Transverse colon (tissue), 4 donors: ENCODE measurements at regions not wholly inside any gene's neighbourhood (a gene's known extent, or its start where the extent isn't known, plus 50 kb on each side); places are given as distances from the start of the nearest gene placed in this dataset.

ENCODE experiments used
- DNase-seq: peaks from one replicate; pipeline ENCODE4 v3.0.0-alpha.2; 2019
- H3K27ac ChIP-seq, 4 donors: fragments of 200-600 bp; sonication (generic); 2 replicates each; pipeline ENCODE4 v1.5.1; 2016 to 2018; ENCODE audit warnings: inconsistent platforms in 4 of 4
- H3K27me3 ChIP-seq: fragments of 200-600 bp; sonication (generic); 2 replicates; pipeline ENCODE4 v1.5.1; 2017; ENCODE audit warnings: inconsistent platforms
- H3K36me3 ChIP-seq, 4 donors: fragments of 200-600 bp; sonication (generic); 2 replicates each; pipeline ENCODE4 v1.5.1; 2017 to 2019; ENCODE audit warnings: inconsistent platforms in 4 of 4
- H3K4me1 ChIP-seq, 4 donors: fragments of 200-600 bp; sonication (generic); 2 replicates each; pipeline ENCODE4 v1.5.1; 2017 to 2020; ENCODE audit warnings: inconsistent platforms in 4 of 4
- H3K4me3 ChIP-seq, 4 donors: fragments of 200-600 bp; sonication (generic); 1 replicate in 1 of 4; 2 replicates in 3 of 4; pipeline versions ENCODE4 v1.5.1 to v1.6.1; 2017 to 2019; ENCODE audit warnings: inconsistent platforms in 4 of 4
- H3K9me3 ChIP-seq, 2 donors: fragments of 200-600 bp; sonication (generic); 2 replicates each; pipeline ENCODE4 v1.5.1; 2017 to 2019; ENCODE audit warnings: inconsistent platforms in 2 of 2
- CTCF ChIP-seq, 5 experiments: fragments of 200-600 bp in 3 of 5; fragments of 450-650 bp in 2 of 5; sonication (generic) in 3 of 5; IDR thresholded peaks; 1 replicate in 2 of 5; 2 replicates in 3 of 5; pipeline ENCODE4 v1.5.1; 2016 to 2017; ENCODE audit warnings: antibody characterized with exemption in 5 of 5, inconsistent platforms in 3 of 5, mild to moderate bottlenecking in 2 of 5, moderate library complexity in 1 of 5
- EP300 ChIP-seq: sonication (generic); formaldehyde crosslinking; IDR thresholded peaks from one replicate; pipeline ENCODE4 v1.6.1; 2017; ENCODE audit warnings: antibody characterized with exemption, low read depth
- POLR2A ChIP-seq: fragments of 450-650 bp; IDR thresholded peaks from one replicate; pipeline ENCODE4 v1.6.1; 2016; ENCODE audit warnings: antibody characterized with exemption, mild to moderate bottlenecking, moderate library complexity
- POLR2AphosphoS5 ChIP-seq, 3 donors: sonication (generic); formaldehyde crosslinking; IDR thresholded peaks; one replicate each; pipeline ENCODE4 v1.6.1; 2016; ENCODE audit warnings: antibody characterized with exemption in 3 of 3
- WGBS, 2 donors: methylation state at CpG; one replicate each; pipeline ENCODE4 v1.1.5; 2018; ENCODE audit warnings: low coverage in 1 of 2; 5-methylcytosine and 5-hydroxymethylcytosine counted together
- in situ Hi-C, 4 donors: fragments of 200-750 bp; cut with MboI; loops; one replicate each; pipeline versions ENCODE4 v1.15.0 to v1.15.1; 2017; ENCODE audit warnings: low sequenced_read_pairs in 3 of 4, low pct_ligation_motif_present in 1 of 4, low pct_unique_long_range_greater_than_20kb in 1 of 4
- intact Hi-C: fragments of 100-400 bp; cut with DNase I; formaldehyde crosslinking; loops from one replicate; pipeline ENCODE4 v1.15.1; 2023; ENCODE audit warnings: low total_unique reads

GRCh38 chr6:54440549-54440948 lies 132.3 kb downstream of the TINAG start:
- WGBS, 2 donors, result 84% methylated on average over 2 of the region's 2 CpGs; no CpG with 5 or more reads in 1 of the 2 donors
- Histone ChIP-seq H3K27me3 (no peaks in the 10 kb centered on the region), H3K36me3 (no peaks in the 10 kb centered on the region), H3K4me1 (no peaks in the 10 kb centered on the region), H3K9me3 (no peaks in the 10 kb centered on the region), H3K4me3 (no peak overlapping the region), H3K27ac (no peak overlapping the region)
- DNase-seq, result no peak
- TF ChIP-seq POLR2AphosphoS5 (IDR thresholded peaks at IDR 0.05) (no peak), EP300 (no peak), CTCF (IDR thresholded peaks at IDR 0.05) (no peak), POLR2A (no peak)
- intact Hi-C loops, result no loop called here
- in situ Hi-C loops, result no loop called here

- no peak overlapping the region for H3K4me3 ChIP-seq
- intact Hi-C loops (no loop called here), in situ Hi-C loops (no loop called here)
- no peaks in the 10 kb centered on the region for H3K36me3 ChIP-seq
- no peaks in the 10 kb centered on the region for H3K9me3 ChIP-seq
- 89% methylated on average over 2 of the region's 2 CpGs; no CpG with 5 or more reads in 1 of the 2 donors for WGBS, 2 donors
- no peaks in the 10 kb centered on the region for H3K4me1 ChIP-seq
- H3K27me3 ChIP-seq, result no peaks in the 10 kb centered on the region
- TF ChIP-seq POLR2AphosphoS5 (IDR thresholded peaks at IDR 0.05) (no peak), EP300 (no peak), POLR2A (no peak), CTCF (IDR thresholded peaks at IDR 0.05) (no peak)
- DNase-seq, result no peak
- no peak overlapping the region for H3K27ac ChIP-seq
Measured at GRCh38 chr6:54441020-54441419, 132.8 kb downstream of the TINAG start.

GRCh38 chr6:54441687-54442248 lies 133.5 kb downstream of the TINAG start:
- 88% methylated on average over 5 of the region's 7 CpGs; no CpG with 5 or more reads in 1 of the 2 donors for WGBS, 2 donors
- Histone ChIP-seq H3K4me3 (no peak overlapping the region), H3K4me1 (no peaks in the 10 kb centered on the region), H3K36me3 (no peaks in the 10 kb centered on the region), H3K9me3 (no peaks in the 10 kb centered on the region), H3K27ac (no peak overlapping the region), H3K27me3 (no peaks in the 10 kb centered on the region)
- intact Hi-C loops, result no loop called here
- in situ Hi-C loops, result no loop called here
- no peak for DNase-seq
- TF ChIP-seq CTCF (IDR thresholded peaks at IDR 0.05) (no peak), EP300 (no peak), POLR2AphosphoS5 (IDR thresholded peaks at IDR 0.05) (no peak)

GRCh38 chr6:54445207-54445606 lies 137.0 kb downstream of the TINAG start:
- H3K9me3 ChIP-seq, result no peaks in the 10 kb centered on the region
- no peak for TF ChIP-seq EP300
- TF ChIP-seq POLR2A, result no peak
- TF ChIP-seq POLR2AphosphoS5 (IDR thresholded peaks at IDR 0.05), result no peak
- TF ChIP-seq CTCF (IDR thresholded peaks at IDR 0.05), result no peak
- in situ Hi-C loops, result no loop called here
- intact Hi-C loops, result no loop called here
- H3K4me3 ChIP-seq, result no peak overlapping the region
- DNase-seq, result no peak
- H3K4me1 ChIP-seq, result no peaks in the 10 kb centered on the region
- H3K36me3 ChIP-seq, result no peaks in the 10 kb centered on the region
- no peak overlapping the region for H3K27ac ChIP-seq
- no peaks in the 10 kb centered on the region for H3K27me3 ChIP-seq
